ENCODE measurements at regions not wholly inside any gene's neighbourhood (a gene's known extent, or its start where the extent isn't known, plus 50 kb on each side); places are given as distances from the start of the nearest gene placed in this dataset.

GRCh38 chr7:10211016-10211415 is 762.7 kb upstream of the PHF14 start:
- H3K4me3 ChIP-seq, result no peak overlapping the region
- H3K27me3 ChIP-seq, result no peaks in the 10 kb centered on the region
- no peak overlapping the region for H3K27ac ChIP-seq
- H3K36me3 ChIP-seq, result no peaks in the 10 kb centered on the region
- H3K9me3 ChIP-seq, result peaks cover 0 to 15% (median 2%) of the 10 kb centered on the region in 4 donors
- no peak for TF ChIP-seq EP300 (IDR thresholded peaks at IDR 0.05)
- TF ChIP-seq POLR2A (IDR thresholded peaks at IDR 0.05), result no peak
- TF ChIP-seq, protein P1, sequence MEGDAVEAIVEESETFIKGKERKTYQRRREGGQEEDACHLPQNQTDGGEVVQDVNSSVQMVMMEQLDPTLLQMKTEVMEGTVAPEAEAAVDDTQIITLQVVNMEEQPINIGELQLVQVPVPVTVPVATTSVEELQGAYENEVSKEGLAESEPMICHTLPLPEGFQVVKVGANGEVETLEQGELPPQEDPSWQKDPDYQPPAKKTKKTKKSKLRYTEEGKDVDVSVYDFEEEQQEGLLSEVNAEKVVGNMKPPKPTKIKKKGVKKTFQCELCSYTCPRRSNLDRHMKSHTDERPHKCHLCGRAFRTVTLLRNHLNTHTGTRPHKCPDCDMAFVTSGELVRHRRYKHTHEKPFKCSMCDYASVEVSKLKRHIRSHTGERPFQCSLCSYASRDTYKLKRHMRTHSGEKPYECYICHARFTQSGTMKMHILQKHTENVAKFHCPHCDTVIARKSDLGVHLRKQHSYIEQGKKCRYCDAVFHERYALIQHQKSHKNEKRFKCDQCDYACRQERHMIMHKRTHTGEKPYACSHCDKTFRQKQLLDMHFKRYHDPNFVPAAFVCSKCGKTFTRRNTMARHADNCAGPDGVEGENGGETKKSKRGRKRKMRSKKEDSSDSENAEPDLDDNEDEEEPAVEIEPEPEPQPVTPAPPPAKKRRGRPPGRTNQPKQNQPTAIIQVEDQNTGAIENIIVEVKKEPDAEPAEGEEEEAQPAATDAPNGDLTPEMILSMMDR (IDR thresholded peaks at IDR 0.05), result no peak
- TF ChIP-seq POLR2AphosphoS5 (IDR thresholded peaks at IDR 0.05), result no peak
- DNase-seq, result no peak
- ATAC-seq (ENCODE audit: low FRiP score in 2 of 2), result no peak
- WGBS, 2 donors, result 71 to 78% methylated on average over 1 of the region's 1 CpG
- no peaks in the 10 kb centered on the region for H3K4me1 ChIP-seq

DNA sequence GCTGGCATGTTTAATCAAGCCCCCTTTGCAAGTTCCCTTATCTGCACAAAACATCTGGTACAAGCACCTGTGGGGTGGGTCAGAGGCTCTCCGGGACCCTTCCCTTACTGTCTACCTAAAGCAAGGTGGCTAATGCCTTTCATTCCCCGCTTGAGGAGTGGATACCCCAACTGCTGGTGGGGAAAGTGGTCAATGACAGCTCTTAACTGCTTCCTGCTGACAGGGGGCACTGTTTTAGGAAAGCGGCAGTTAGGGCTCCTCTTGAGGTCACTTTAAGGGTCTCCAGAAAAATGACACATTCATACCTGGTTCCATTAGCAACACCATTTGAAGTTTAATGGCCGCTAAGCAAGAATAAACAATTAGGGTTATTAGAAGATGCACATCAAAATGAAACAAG is 761.8 kb upstream of the PHF14 start:
- Histone ChIP-seq H3K9me3 (peaks cover 0 to 15% (median 2%) of the 10 kb centered on the region in 4 donors), H3K36me3 (no peaks in the 10 kb centered on the region), H3K27me3 (no peaks in the 10 kb centered on the region), H3K4me3 (no peak overlapping the region), H3K4me1 (no peaks in the 10 kb centered on the region), H3K27ac (no peak overlapping the region)
- ATAC-seq (ENCODE audit: low FRiP score in 2 of 2) (no peak), DNase-seq (no peak)
- TF ChIP-seq, protein P1 (IDR thresholded peaks at IDR 0.05), result no peak
- WGBS, 2 donors, result 80 to 85% methylated on average over 4 of the region's 4 CpGs

- TF ChIP-seq POLR2AphosphoS5 (IDR thresholded peaks at IDR 0.05), result no peak
- ATAC-seq (ENCODE audit: low FRiP score in 2 of 2) (no peak), DNase-seq (no peak)
- 94 to 97% methylated on average over 3 of the region's 3 CpGs for WGBS, 2 donors
- peaks cover 0 to 15% (median 2%) of the 10 kb centered on the region in 4 donors for H3K9me3 ChIP-seq
- H3K27me3 ChIP-seq, result no peaks in the 10 kb centered on the region
- no peaks in the 10 kb centered on the region for H3K4me1 ChIP-seq
- no peak overlapping the region for H3K4me3 ChIP-seq
- no peaks in the 10 kb centered on the region for H3K36me3 ChIP-seq
- H3K27ac ChIP-seq, result no peak overlapping the region
Observed at GRCh38 chr7:10212649-10213048, 761.0 kb upstream of the PHF14 start.

GRCh38 chr7:10216462-10216861 is 757.2 kb upstream of the PHF14 start:
- 89 to 92% methylated on average over 2 of the region's 2 CpGs for WGBS, 2 donors
- no peak for DNase-seq
- no peak for TF ChIP-seq EP300 (IDR thresholded peaks at IDR 0.05)
- TF ChIP-seq, protein P1 (IDR thresholded peaks at IDR 0.05), result no peak
- TF ChIP-seq POLR2A (IDR thresholded peaks at IDR 0.05), result no peak
- no peak for TF ChIP-seq POLR2AphosphoS5 (IDR thresholded peaks at IDR 0.05)
- no peaks in the 10 kb centered on the region for H3K36me3 ChIP-seq
- no peaks in the 10 kb centered on the region for H3K27me3 ChIP-seq
- H3K27ac ChIP-seq, result no peak overlapping the region
- H3K4me3 ChIP-seq, result no peak overlapping the region
- H3K4me1 ChIP-seq, result no peaks in the 10 kb centered on the region
- ATAC-seq (ENCODE audit: low FRiP score in 2 of 2), result no peak
- H3K9me3 ChIP-seq, result peaks cover 0 to 15% (median 2%) of the 10 kb centered on the region in 4 donors

GRCh38 chr7:10221084-10221483 is 752.6 kb upstream of the PHF14 start:
- ATAC-seq (ENCODE audit: low FRiP score in 2 of 2), result no peak
- Histone ChIP-seq H3K4me1 (peaks cover 0 to 3% (median 0%) of the 10 kb centered on the region in 4 donors), H3K4me3 (no peak overlapping the region), H3K27me3 (no peaks in the 10 kb centered on the region), H3K36me3 (no peaks in the 10 kb centered on the region), H3K27ac (no peak overlapping the region), H3K9me3 (no peaks in the 10 kb centered on the region)
- TF ChIP-seq, protein P1 (IDR thresholded peaks at IDR 0.05), result no peak
- no peak for TF ChIP-seq POLR2AphosphoS5 (IDR thresholded peaks at IDR 0.05)
- no peak for TF ChIP-seq EP300 (IDR thresholded peaks at IDR 0.05)
- TF ChIP-seq POLR2A (IDR thresholded peaks at IDR 0.05), result no peak
- no peak for DNase-seq

Measured in upper lobe of left lung (tissue), 6 donors.